Prostate gland (tissue), 2 donors: ENCODE measurements at regions not wholly inside any gene's neighbourhood (a gene's known extent, or its start where the extent isn't known, plus 50 kb on each side); places are given as distances from the start of the nearest gene placed in this dataset.

Experiments
- CTCF ChIP-seq, 4 experiments: fragments of 200-600 bp in 2 of 4; fragments of 450-650 bp in 2 of 4; sonication (generic) in 2 of 4; IDR thresholded peaks; 1 replicate in 3 of 4; 2 replicates in 1 of 4; pipeline ENCODE4 v1.5.1; 2016 to 2019; ENCODE audit warnings: antibody characterized with exemption in 4 of 4, mild to moderate bottlenecking in 2 of 4, moderate library complexity in 2 of 4
- POLR2A ChIP-seq: fragments of 450-650 bp; IDR thresholded peaks from one replicate; pipeline ENCODE4 v1.6.1; 2016; ENCODE audit warnings: antibody characterized with exemption, mild to moderate bottlenecking

- TF ChIP-seq POLR2A: no peak
- no peak for TF ChIP-seq CTCF (IDR thresholded peaks at IDR 0.05)
Measured at GRCh38 chr14:65168840-65169239, 66.5 kb upstream of the MAX start.
